ENCODE measurements at regions not wholly inside any gene's neighbourhood (a gene's known extent, or its start where the extent isn't known, plus 50 kb on each side); places are given as distances from the start of the nearest gene placed in this dataset.
"Not testable (repeated sequence)": the region's sequence is repeated elsewhere in the genome, so short reads cannot be mapped to it uniquely, and the experiment has no call there.

DNA sequence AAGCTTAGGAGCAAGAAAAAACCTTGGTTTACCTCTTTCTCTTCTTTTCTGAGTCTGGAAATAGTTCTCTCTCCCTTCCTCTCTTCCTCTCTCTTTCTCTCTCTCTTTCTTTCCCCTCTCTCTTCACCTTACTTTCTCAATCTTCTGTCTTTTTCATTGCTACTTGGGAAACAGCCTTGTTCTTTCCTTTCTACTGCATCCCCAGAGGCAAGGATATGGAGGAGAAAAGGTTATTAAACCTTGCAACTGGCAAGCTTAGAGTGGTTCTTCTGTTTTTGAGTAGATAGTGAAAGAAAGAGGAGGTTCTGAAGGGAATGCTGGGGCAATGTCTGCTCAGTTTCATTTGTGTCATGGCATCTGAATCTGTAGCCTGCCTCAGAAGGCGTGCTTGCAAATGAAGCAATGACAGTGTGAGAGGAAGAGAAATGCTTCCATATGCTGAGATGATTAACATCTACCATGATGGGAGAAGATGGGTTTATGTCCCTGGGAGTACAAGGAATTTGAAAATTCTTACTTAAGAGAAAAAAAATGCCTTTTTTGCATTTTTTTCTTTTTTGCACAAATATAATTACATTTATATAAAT lies 190.6 kb downstream of the CEP135 start:
- H3K4me3 ChIP-seq (ENCODE audit: low read length), result no peak overlapping the region
- no peaks in the 10 kb centered on the region for H3K9me3 ChIP-seq (ENCODE audit: control insufficient read depth, low read depth, low read length)
- peaks cover 1% of the 10 kb centered on the region for H3K4me1 ChIP-seq (ENCODE audit: control insufficient read depth, low read depth, low read length)
- no peak overlapping the region for H3K27ac ChIP-seq (ENCODE audit: low read length)
- no peaks in the 10 kb centered on the region for H3K36me3 ChIP-seq (ENCODE audit: control insufficient read depth, low read depth, low read length)
- H3K9ac ChIP-seq (ENCODE audit: low read length), result no peak overlapping the region
- no peaks in the 10 kb centered on the region for H3K27me3 ChIP-seq (ENCODE audit: control insufficient read depth, insufficient read depth, low read length)

DNA sequence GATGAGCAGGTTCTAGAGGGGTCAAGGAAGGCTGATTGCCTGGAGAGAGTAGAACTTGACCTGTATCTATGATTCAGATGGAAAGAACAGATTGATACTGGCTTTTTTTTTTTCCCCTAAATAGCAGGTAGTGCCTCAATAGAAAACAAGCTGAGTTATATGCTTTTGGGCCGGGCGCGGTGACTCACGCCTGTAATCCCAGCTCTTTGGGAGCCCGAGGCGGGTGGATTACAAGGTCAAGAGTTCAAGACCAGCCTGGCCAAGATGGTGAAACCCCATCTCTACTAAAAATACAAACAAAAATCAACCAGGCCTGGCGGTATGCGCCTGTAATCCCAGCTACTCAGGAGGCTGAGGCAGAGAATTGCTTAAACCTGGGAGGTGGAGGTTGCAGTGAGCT lies 186.1 kb downstream of the CEP135 start:
- H3K4me3 ChIP-seq (ENCODE audit: low read length); H3K9me3 ChIP-seq (ENCODE audit: control insufficient read depth, low read depth, low read length); H3K36me3 ChIP-seq (ENCODE audit: control insufficient read depth, low read depth, low read length); H3K9ac ChIP-seq (ENCODE audit: low read length); H3K27ac ChIP-seq (ENCODE audit: low read length); H3K4me1 ChIP-seq (ENCODE audit: control insufficient read depth, low read depth, low read length); H3K27me3 ChIP-seq (ENCODE audit: control insufficient read depth, insufficient read depth, low read length): not testable (repeated sequence)

GRCh38 chr4:56134266-56134665 lies 185.5 kb downstream of the CEP135 start:
- peaks cover 9% of the 10 kb centered on the region for H3K4me1 ChIP-seq (ENCODE audit: control insufficient read depth, low read depth, low read length)
- no peaks in the 10 kb centered on the region for H3K27me3 ChIP-seq (ENCODE audit: control insufficient read depth, insufficient read depth, low read length)
- no peak overlapping the region for H3K9ac ChIP-seq (ENCODE audit: low read length)
- no peaks in the 10 kb centered on the region for H3K36me3 ChIP-seq (ENCODE audit: control insufficient read depth, low read depth, low read length)
- no peaks in the 10 kb centered on the region for H3K9me3 ChIP-seq (ENCODE audit: control insufficient read depth, low read depth, low read length)
- no peak overlapping the region for H3K27ac ChIP-seq (ENCODE audit: low read length)
- no peak overlapping the region for H3K4me3 ChIP-seq (ENCODE audit: low read length)

GRCh38 chr4:56132835-56133234 lies 184.1 kb downstream of the CEP135 start:
- Histone ChIP-seq H3K4me3 (ENCODE audit: low read length) (no peak overlapping the region), H3K27me3 (ENCODE audit: control insufficient read depth, insufficient read depth, low read length) (no peaks in the 10 kb centered on the region), H3K9me3 (ENCODE audit: control insufficient read depth, low read depth, low read length) (no peaks in the 10 kb centered on the region), H3K36me3 (ENCODE audit: control insufficient read depth, low read depth, low read length) (no peaks in the 10 kb centered on the region), H3K9ac (ENCODE audit: low read length) (no peak overlapping the region), H3K27ac (ENCODE audit: low read length) (no peak overlapping the region), H3K4me1 (ENCODE audit: control insufficient read depth, low read depth, low read length) (peaks cover 14% of the 10 kb centered on the region)

- H3K9ac ChIP-seq (ENCODE audit: low read length); H3K4me3 ChIP-seq (ENCODE audit: low read length); H3K9me3 ChIP-seq (ENCODE audit: control insufficient read depth, low read depth, low read length); H3K27me3 ChIP-seq (ENCODE audit: control insufficient read depth, insufficient read depth, low read length); H3K36me3 ChIP-seq (ENCODE audit: control insufficient read depth, low read depth, low read length); H3K27ac ChIP-seq (ENCODE audit: low read length): not testable (repeated sequence)
- peaks cover 19% of the 10 kb centered on the region for H3K4me1 ChIP-seq (ENCODE audit: control insufficient read depth, low read depth, low read length)
Observed at GRCh38 chr4:56132188-56132587, 183.4 kb downstream of the CEP135 start.

DNA sequence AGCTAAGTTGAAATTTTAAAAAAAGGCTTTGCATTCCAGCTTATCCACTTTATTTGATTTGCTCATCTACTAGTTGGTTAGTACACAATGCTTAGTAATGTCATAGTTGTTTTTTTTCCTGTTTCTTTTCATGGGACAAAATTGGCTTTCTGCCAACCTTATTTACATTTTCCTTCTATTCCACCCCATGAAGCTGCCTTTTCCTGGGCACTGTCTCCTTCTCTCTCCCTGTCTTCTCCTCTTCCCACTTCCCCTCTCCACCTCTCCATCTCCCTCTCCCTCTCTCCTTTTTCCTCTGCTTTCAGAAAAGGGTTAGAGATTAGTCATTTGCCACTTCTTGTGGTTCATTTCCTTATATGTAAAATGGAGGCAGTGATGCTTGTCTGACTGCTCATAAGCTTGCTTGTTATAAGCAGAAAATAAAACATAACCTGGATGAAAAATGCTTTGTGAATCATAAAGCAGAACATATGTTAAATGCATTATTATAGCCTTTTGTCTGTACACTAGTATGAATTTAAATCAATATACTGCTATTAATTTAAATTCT lies 181.9 kb downstream of the CEP135 start:
- Histone ChIP-seq H3K27ac (ENCODE audit: low read length) (no peak overlapping the region), H3K9ac (ENCODE audit: low read length) (no peak overlapping the region), H3K4me1 (ENCODE audit: control insufficient read depth, low read depth, low read length) (peaks cover 19% of the 10 kb centered on the region)

GRCh38 chr4:56129431-56129861 lies 180.7 kb downstream of the CEP135 start:
- H3K27me3 ChIP-seq (ENCODE audit: control insufficient read depth, insufficient read depth, low read length), result no peaks in the 10 kb centered on the region
- H3K9ac ChIP-seq (ENCODE audit: low read length), result no peak overlapping the region
- H3K9me3 ChIP-seq (ENCODE audit: control insufficient read depth, low read depth, low read length), result no peaks in the 10 kb centered on the region
- no peaks in the 10 kb centered on the region for H3K36me3 ChIP-seq (ENCODE audit: control insufficient read depth, low read depth, low read length)
- H3K4me3 ChIP-seq (ENCODE audit: low read length), result no peak overlapping the region
- H3K4me1 ChIP-seq (ENCODE audit: control insufficient read depth, low read depth, low read length), result peaks cover 19% of the 10 kb centered on the region
- H3K27ac ChIP-seq (ENCODE audit: low read length), result no peak overlapping the region

More for the DNA sequence above, 181.9 kb downstream of the CEP135 start:
- no peak overlapping the region for H3K4me3 ChIP-seq (ENCODE audit: low read length)
- H3K27me3 ChIP-seq (ENCODE audit: control insufficient read depth, insufficient read depth, low read length), result no peaks in the 10 kb centered on the region
- no peaks in the 10 kb centered on the region for H3K9me3 ChIP-seq (ENCODE audit: control insufficient read depth, low read depth, low read length)
- no peaks in the 10 kb centered on the region for H3K36me3 ChIP-seq (ENCODE audit: control insufficient read depth, low read depth, low read length)

DNA sequence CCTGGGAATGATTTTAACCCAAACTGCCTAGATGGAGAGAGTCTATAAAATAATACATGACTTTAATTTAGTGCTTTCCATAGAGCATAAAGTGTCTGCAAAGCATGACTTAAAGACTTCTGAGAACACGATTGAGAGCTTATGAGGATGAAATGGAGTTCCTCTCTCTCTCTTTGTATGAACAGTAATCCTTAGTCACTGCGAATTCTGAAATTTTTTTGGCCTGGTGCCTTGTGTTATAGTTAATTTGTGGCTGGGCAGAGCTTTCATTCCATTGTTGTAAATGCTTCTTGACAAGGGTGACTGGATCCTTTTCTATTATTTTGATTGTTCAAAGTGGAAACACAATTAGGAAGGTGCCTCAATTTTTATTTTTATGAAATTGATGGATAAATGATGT lies 179.5 kb downstream of the CEP135 start:
- no peaks in the 10 kb centered on the region for H3K27me3 ChIP-seq (ENCODE audit: control insufficient read depth, insufficient read depth, low read length)
- no peak overlapping the region for H3K9ac ChIP-seq (ENCODE audit: low read length)
- H3K36me3 ChIP-seq (ENCODE audit: control insufficient read depth, low read depth, low read length), result no peaks in the 10 kb centered on the region
- no peak overlapping the region for H3K4me3 ChIP-seq (ENCODE audit: low read length)
- H3K27ac ChIP-seq (ENCODE audit: low read length), result no peak overlapping the region
- H3K4me1 ChIP-seq (ENCODE audit: control insufficient read depth, low read depth, low read length), result peaks cover 13% of the 10 kb centered on the region
- H3K9me3 ChIP-seq (ENCODE audit: control insufficient read depth, low read depth, low read length), result no peaks in the 10 kb centered on the region

- Histone ChIP-seq H3K36me3 (ENCODE audit: control insufficient read depth, low read depth, low read length) (no peaks in the 10 kb centered on the region), H3K27me3 (ENCODE audit: control insufficient read depth, insufficient read depth, low read length) (no peaks in the 10 kb centered on the region), H3K4me3 (ENCODE audit: low read length) (no peak overlapping the region), H3K27ac (ENCODE audit: low read length) (no peak overlapping the region), H3K9me3 (ENCODE audit: control insufficient read depth, low read depth, low read length) (no peaks in the 10 kb centered on the region), H3K4me1 (ENCODE audit: control insufficient read depth, low read depth, low read length) (peaks cover 13% of the 10 kb centered on the region), H3K9ac (ENCODE audit: low read length) (no peak overlapping the region)
Observed at GRCh38 chr4:56127716-56128115, 179.0 kb downstream of the CEP135 start.

- Histone ChIP-seq H3K4me3 (ENCODE audit: low read length) (no peak overlapping the region), H3K9me3 (ENCODE audit: control insufficient read depth, low read depth, low read length) (no peaks in the 10 kb centered on the region), H3K36me3 (ENCODE audit: control insufficient read depth, low read depth, low read length) (no peaks in the 10 kb centered on the region), H3K4me1 (ENCODE audit: control insufficient read depth, low read depth, low read length) (peaks cover 8% of the 10 kb centered on the region), H3K27me3 (ENCODE audit: control insufficient read depth, insufficient read depth, low read length) (no peaks in the 10 kb centered on the region), H3K9ac (ENCODE audit: low read length) (no peak overlapping the region), H3K27ac (ENCODE audit: low read length) (no peak overlapping the region)
Observed at GRCh38 chr4:56123547-56123946, 174.8 kb downstream of the CEP135 start.

GRCh38 chr4:56123051-56123450 lies 174.3 kb downstream of the CEP135 start:
- no peaks in the 10 kb centered on the region for H3K9me3 ChIP-seq (ENCODE audit: control insufficient read depth, low read depth, low read length)
- H3K4me1 ChIP-seq (ENCODE audit: control insufficient read depth, low read depth, low read length), result peaks cover 7% of the 10 kb centered on the region
- H3K4me3 ChIP-seq (ENCODE audit: low read length), result no peak overlapping the region
- no peaks in the 10 kb centered on the region for H3K27me3 ChIP-seq (ENCODE audit: control insufficient read depth, insufficient read depth, low read length)
- H3K36me3 ChIP-seq (ENCODE audit: control insufficient read depth, low read depth, low read length), result no peaks in the 10 kb centered on the region
- H3K9ac ChIP-seq (ENCODE audit: low read length), result no peak overlapping the region
- H3K27ac ChIP-seq (ENCODE audit: low read length), result no peak overlapping the region

- Histone ChIP-seq H3K9ac (ENCODE audit: low read length) (no peak overlapping the region), H3K36me3 (ENCODE audit: control insufficient read depth, low read depth, low read length) (no peaks in the 10 kb centered on the region), H3K27ac (ENCODE audit: low read length) (no peak overlapping the region), H3K4me3 (ENCODE audit: low read length) (no peak overlapping the region), H3K27me3 (ENCODE audit: control insufficient read depth, insufficient read depth, low read length) (no peaks in the 10 kb centered on the region), H3K4me1 (ENCODE audit: control insufficient read depth, low read depth, low read length) (no peaks in the 10 kb centered on the region), H3K9me3 (ENCODE audit: control insufficient read depth, low read depth, low read length) (no peaks in the 10 kb centered on the region)
Observed at GRCh38 chr4:56118845-56119244, 170.1 kb downstream of the CEP135 start.
